NCI-H128 (cell line): ENCODE measurements at regions not wholly inside any gene's neighbourhood (a gene's known extent, or its start where the extent isn't known, plus 50 kb on each side); places are given as distances from the start of the nearest gene placed in this dataset.
"Not testable (repeated sequence)": the region's sequence is repeated elsewhere in the genome, so short reads cannot be mapped to it uniquely, and the experiment has no call there.

Experiments used
- DNase-seq: peaks from one replicate; lab custom pipeline; 2025; ENCODE audit not compliant: unreplicated experiment; lab: John Stamatoyannopoulos, UW

DNA sequence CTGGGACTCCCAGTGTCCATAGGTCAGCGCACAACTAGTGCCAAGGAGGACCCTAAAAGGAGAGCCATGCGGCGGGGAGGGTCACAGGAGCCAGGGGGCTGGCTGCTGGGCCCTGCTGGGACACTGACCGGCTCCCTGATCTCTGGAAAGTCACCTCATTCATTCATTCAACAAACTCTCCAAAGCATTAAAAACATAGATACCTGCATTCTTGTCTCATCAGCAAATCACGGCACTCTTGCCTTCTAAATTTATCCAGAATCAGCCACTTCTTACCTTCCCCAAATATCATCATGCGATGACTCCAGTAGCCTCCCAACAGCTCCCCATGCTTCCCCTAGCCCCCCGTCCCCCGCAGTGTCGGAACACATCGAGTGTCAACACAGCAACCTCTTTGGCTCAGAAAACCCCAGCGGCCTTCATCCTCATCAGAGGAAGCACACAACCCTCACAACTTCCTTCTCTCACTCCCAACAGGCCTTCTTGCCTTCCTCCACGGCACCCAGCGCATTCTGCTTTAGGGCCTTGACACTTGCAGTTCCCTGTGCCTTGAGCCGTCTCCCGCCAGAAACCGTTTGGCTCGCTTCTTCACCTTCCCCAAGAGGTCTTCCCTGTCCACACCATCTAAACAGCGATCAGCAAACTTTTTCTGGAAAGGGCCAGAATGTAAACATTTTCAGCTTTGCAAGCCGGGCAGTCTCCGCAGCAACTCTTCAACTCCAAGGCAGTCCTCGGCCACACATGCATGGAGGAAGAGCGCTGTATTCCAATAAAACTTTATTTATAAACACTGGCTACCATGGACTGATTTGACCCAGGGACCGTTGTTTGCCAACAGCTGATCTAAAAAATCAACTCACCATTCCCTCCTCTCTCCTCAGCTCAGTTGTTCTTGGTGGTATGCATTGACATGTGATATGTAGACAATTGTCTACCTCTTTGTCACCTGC is 119.5 kb upstream of the TNRC6C start:
- no peak for DNase-seq

DNA sequence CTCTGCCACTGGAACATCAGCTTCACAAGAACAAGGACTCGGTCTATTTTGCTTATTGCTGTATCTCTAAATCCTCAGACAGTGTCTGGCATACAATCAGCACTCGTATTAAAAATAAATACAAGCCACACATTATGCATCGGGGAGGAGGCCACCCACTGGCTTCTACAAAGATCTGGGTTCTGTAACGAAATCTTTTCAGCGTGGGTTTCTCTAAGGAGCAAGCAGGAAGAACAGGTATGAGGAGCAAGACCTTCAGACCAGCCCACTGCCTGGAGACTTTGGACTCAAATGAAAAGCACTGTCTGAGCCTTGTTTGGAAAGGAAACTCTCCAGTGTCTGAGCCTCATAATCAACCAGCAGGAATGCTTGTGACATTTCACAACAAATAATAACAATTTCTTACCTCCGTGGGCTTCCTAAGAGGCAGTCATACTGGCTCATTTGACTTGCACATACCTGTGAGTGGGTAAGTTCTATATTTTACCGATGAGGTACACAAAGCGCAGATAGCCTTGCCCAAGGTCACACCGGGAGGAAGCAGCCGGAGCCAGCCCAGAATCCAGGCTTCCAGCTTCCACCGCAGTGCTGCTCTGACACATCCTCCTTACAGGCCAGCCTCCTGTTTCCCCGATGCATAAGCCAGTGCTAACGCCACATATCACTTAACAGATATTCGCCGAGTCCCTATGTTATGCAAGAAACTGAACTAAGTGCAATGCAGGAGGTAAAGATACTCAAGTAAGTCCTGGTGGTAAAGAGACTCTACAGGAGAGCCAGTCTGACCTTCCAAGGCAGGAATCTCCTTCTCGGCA is 118.6 kb upstream of the TNRC6C start:
- DNase-seq: no peak

DNA sequence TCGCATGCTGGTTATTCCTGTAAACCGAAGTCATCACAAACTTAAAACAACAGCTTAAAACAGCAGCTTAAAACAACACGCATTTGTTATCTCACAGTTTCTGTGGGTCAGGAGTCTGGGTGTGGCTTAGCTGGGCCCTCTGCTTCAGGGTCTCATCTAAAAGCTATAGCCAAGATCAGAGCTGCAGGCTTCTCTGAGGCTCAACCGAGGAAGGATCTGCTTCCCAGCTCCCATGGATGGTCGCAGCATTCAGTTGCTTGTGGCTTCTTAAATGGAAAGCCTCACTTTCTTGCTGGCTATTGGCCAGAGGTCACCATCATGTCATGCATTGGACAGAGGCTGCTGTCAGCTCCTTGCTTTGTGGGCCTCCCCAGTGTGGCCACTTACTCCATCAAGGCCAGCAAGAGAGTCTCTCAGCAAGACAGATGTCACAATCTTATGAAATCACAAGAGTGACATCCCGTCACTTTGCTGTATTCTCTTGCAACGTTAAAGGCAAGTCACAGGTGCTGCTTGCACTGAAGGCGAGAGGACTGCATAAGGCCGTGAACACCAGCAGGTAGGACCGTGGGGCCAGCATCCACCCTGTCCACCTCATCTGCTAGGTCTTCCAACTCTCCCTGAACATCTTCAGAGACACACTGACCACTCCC is 117.9 kb upstream of the TNRC6C start:
- DNase-seq: no peak

DNA sequence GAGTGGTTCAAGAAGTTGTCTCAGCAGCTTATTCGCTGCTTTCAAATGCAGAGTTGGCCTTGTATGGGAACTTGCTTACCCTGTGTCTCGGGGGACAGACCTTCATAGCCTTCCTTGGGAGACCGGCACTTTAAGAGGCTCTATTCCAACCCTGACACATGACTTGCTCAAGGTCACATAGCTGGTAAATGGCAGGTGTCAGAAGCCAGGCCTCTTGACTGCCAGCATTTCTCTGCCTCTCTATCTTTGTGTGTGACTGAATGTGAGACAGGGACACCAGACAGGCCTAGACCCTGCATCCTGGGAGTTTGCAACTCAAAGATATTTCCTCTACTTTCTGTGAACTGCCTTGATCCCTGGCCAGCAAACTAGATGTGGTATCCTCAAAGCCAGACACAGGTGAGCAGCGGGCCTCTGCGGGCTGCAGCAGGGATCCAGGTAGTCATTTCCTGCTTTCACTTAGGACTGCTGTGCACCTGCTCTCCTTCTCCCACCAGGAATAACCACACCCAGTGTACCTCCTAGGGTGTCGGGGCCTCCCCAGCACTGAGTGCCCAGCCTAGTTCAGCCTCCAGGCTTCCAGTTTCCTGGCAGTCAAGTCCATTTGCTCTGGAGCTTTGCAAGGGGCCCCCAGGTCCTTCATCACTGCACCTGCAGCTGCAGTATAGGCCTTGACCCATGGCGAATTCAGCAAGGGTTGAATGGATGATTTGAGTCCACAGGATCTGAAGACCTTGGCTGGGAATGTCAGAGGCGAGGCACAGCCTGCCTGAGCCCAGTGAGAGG is 116.6 kb upstream of the TNRC6C start:
- no peak for DNase-seq

DNA sequence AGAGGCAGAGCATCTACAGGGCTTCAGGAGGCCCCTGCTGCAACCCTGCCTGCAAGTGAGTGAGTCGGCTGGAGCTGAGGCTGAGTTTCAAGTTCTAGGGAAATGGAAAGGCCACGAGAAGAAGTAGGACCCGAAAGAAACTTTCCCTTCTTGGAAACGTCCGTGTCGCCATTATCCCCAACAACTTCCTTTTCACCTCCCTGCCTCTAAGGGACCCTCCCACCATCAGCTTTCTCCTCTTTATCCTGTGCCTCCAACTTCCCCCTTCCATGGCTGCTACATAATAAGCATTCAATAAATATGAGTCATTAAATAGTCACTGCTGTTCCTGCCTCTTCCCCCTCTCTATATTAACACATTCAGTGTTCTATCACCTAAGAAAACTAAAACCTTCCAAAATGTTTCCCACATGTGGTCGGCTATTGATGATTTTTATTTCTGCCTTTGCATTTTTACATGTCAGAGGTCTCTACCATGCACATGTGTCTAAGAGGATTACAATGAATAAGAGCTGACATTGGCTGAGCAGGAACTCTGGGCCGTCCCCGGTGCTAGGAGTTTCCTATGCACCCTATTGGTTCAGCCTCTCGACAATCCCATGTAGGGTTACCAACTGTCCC is 115.9 kb upstream of the TNRC6C start:
- DNase-seq: no peak

DNA sequence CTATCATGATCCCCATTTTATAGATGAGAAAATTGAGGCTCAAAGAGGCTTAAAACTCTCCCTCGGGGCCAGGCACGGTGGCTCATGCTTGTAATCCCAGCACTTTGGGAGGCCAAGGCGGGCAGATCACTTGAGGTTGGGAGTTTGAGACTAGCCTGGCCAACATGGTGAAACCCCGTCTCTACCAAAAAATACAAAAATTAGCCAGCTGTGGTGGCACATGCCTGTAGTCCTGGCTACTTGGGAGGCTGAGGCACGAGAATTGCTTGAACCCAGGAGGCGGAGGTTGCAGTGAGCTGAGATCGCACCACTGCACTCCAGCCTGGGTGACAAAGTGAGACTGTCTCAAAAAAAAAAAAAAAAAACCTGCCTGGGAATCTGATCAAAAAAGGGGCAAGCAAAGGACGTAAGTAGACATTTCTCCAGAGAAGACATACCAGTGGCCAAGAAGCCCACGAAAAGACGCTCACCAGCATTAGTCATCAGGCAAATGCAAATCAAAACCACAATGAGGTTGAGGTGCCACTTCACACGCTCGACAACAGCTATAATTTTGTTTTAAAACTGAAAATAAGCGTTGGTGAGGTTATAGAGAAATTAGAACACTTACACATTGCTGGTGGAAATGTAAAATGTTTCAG is 115.1 kb upstream of the TNRC6C start:
- not testable (repeated sequence) for DNase-seq

DNA sequence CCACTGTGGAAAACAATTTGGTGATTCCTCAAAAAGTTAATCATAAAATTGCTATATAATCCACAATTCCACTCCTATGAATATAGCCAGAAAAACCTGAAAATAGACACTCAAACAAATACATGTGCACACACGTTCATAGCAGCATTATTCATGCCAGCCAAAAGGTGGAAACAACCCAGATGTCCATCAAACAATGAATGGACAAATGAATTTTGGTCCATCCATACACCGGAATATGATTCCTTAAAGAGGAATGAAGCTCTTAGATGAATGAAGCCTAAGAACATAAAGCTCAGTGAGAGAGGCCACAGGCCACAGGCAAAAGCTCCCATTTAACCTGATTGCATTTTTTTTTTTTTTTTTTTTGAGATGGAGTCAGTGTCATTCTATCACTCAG is 114.6 kb upstream of the TNRC6C start:
- no peak for DNase-seq

DNA sequence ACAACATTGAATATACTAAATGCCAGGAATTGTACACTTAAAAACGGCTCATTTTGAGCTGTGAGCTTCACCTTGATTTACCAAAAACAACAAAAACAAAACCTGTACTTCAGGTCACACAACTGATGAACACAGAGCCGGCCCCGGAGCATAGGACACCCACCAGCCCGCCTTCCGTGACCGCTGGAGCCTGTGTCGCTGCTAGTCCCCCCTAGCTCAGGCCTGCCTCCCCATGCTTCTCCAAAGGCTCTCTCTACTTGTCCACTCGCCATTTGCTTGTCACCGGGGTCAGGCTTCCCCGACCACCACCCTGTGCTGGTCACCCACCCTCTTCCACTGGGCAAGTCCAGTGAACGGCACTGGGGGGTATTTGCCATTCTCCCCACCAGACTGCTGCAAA is 113.8 kb upstream of the TNRC6C start:
- no peak for DNase-seq

DNA sequence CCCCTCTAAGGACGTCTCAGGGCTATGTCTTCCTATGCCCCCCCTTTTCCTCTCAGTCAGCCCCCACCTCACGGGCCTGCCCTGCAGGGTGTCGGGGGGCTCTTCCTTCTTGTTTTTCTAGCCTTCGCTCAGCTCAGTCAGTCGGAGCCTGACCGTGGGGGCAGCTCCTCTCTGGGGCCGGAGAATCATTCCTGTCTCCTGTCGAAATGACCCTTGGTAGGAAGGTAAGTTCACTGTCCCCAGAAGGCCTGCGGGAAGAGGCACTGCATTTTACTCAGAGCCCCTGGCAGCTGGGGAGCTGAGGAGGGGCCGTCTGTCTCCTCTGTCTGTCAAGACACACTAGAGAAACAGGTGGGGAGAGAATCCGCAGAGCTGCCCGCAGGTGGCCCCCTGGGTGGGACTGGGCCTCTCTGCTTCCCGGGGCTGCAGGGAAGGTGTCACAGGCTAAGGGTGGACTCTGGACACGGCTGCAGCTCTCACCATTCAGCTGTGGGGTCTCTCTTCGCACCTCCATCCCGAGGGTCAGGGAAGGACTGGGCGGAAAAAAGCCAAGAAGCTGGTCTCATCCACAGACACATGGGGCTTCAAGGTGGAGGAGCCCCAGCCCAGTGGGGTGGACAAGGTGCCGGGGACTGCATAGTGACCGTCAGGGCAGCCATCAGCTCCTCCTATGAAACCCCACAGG is 112.8 kb upstream of the TNRC6C start:
- no peak for DNase-seq

DNA sequence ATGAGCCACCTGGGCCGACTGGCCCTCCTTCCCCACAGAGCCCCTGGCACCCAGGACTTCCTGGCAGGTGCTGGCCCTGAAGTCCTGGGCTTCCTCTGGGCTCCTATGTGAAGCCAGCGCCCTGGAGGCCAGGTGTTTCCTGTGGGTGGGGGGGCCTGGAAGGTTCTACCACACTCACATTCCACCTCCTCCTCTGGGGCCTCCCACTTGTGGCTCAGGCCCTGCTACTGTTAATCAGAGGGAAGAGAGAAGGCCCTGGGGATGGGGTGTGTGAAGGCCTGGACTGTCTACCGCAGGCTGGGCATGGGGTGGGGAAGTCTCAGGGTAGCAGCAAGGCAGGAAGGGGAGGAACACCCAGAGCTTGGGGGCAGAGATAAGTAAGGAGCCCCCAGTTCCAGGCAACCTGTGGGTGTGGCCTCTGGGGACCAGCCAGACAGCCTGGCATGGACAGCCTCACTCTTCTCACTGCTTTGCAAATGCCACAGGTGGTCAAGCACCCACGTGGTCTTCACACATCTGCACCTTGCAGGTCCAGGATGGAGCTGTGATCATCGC is 111.9 kb upstream of the TNRC6C start:
- DNase-seq: no peak

DNA sequence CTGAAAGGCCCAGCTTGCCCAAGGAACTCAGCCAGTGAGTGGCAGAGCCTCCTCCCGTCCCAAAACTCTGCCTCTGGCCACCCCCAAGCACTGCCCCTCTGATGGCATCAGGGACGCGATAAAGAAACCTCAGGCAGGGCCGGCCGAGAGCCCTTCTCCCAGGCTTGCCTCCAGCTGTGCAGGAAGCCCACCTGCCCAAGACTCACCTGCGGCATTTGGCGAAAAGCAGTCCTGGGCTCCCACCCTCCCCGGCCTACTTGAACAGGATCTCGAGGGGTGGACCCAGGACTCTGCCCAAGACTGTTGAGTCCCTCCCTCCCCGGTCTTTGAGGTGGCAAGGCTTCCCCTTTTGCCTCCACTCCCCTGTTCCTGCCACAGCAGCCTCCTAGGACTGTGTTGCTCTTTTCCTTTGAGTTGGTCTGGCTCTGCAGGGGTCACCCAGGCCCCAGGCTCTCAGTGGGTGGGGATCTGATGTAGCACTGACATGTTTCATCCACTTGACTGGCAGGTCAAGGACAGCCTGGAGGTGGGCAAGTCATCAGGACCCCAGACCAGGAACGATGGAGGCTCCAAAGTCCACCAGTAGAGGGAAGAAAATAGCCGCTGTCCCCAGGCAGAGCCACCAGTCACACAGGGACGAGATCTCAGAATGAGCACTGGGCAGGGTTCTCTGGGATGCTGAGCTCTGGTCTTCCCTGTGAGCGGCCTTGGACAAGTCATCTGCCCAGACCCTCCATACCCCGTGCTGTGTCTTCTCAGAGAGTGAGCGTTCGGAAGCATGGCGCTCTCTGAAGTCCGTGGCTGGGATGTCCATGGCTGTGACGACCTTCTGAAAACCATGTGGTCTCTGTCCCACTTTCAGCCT is 111.0 kb upstream of the TNRC6C start:
- DNase-seq: no peak

DNA sequence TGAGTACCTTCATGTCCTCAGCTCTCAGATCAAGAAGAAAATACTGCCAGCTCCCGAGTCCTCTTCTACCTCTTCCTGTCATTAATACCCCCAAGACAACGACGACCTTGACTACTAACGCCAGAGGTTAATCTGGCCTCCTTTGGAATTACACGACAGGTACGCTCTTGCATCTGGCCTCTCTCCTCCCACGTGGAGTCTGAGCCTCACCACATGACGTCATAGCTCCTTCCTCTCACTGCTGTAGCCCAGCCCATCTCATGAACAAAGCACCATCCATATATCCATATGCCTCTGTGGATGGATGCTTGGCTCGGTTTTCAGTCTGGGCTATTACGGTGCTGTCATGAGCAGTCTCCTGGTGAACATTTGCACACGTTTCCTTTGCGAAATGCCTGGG is 110.2 kb upstream of the TNRC6C start:
- no peak for DNase-seq

DNA sequence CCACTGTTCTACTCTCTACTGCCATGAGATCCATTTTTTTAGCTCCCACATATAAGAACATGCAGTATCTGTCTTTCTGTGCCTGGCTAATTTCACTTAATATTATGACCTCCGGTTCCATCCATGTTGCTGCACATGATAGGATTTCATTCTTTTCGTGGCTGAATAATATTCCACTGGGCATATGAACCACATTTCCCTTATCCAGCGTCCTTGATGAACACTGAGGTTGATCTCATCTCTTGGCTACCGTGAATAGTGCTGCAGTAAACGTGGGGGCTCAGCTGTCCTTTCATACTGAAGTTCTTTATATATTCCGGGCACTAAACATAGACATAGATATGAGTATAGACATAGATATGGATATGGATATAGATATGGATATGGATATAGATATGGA is 109.3 kb upstream of the TNRC6C start:
- DNase-seq: no peak

DNA sequence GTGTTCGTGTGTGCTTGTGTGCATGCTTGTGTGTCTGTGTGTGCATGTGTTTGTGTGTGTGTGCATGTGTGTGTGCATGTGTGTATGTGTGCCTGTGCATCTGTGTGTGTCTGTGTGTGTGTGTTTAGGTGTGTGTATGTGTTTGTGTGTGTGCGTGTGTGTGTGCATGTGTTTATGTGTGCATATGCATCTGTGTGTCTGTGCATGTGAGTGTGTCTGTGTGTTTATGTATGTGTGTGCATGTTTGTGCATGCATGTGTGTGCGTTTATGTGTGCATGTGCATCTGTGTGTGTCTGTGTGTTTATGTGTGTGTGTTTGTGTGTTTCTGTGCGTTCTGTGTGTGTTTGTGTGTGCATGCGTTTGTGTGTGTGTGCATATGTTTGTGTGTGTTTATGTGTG is 106.6 kb upstream of the TNRC6C start:
- DNase-seq: no peak

DNA sequence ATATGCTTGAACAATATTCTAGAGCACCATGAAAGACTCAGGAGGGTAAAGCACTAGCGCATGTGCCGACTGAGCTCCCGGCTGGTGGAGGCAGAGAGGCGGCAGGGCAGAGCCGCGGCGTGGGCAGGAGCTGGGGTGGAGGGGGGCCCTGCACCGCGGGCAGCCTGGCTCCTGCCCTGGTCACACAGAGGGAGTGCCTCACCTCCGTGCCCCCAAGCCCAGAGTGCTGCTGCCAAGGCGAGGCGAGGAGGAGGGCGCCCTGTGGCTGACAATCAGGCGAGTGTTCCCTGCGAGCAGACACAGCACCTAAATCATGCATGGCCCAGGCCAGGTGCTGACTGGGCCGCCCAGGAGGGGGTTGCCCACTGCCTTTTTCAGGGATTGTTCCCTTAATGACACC is 105.8 kb upstream of the TNRC6C start:
- no peak for DNase-seq

DNA sequence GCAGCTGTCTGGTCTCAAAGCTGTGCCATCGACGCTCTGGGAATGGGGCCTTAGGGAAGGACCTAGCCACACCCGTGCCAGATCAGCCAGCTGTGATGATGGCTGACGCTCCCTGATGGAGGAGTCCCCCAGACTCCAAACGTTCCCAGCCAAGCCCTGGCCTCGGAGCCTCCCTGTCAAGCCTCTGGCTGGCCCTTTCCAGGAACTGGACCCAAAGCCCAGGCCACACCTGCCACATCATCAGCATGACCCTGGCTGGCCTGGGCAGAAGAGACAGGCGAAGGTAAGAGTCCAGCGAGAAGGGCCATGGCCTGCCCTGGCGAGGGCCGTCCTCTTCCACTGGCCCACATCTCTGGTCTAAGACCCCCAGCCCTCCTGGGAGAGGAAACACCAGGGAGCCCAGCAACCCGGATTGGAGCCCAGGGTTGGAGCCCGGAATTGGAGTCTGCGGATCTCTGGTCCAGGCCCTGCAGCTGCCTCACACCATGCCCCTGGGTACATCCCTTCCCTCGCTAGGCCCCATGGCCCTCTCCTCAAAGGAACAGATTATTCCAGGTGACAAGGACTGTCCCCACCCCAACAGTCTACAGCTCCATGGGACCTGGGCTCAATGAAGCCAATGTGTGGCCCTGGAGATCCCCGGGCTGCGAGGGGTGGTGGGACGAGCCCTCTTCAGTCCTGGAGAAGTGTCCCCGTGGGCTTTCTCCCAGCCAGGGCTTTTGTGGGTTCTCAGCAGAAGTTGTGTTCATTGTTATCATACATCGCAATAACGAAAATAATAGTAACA is 105.1 kb upstream of the TNRC6C start:
- no peak for DNase-seq

DNA sequence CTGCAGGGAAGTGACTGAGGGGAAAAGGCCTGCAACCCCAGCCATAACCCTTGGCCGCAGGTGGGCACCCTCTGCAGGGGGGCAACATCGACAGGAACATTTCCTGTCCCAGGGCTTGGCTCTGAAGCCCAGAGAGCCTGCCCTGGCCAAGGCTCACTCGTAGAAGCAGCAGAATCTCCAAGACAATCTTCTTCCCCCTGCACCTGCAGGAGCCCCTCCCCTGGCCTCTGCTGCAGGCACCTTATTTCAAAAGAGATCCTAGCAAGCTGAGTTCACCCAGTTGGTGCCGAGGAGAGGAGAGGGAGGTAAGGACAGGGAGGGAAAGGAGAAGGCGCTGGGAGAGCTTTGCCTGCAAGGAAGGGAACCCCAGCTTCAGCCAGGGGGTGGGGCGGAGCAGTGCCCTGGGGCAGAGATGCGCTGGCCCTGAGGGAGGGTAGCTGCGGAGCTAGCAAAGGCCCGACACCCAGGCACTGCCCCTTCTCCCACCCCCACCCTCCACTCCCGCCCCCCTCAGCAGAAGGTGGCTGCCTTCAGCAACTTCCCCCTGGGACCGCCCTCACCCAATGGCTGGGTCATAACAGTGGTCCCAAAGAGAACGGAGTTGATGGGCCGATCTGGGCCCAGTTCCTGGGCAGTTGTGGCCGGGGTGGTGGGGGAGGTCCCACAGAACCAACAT is 104.3 kb upstream of the TNRC6C start:
- DNase-seq: no peak
